Right renal cortex interstitium (tissue), 3 donors: ENCODE measurements at regions not wholly inside any gene's neighbourhood (a gene's known extent, or its start where the extent isn't known, plus 50 kb on each side); places are given as distances from the start of the nearest gene placed in this dataset.

Source experiments
- DNase-seq, 3 donors: peaks; one replicate each; pipeline ENCODE4 v3.0.0-alpha.2; 2013; ENCODE audit warnings: low read depth in 3 of 3, low spot score in 2 of 3

DNA sequence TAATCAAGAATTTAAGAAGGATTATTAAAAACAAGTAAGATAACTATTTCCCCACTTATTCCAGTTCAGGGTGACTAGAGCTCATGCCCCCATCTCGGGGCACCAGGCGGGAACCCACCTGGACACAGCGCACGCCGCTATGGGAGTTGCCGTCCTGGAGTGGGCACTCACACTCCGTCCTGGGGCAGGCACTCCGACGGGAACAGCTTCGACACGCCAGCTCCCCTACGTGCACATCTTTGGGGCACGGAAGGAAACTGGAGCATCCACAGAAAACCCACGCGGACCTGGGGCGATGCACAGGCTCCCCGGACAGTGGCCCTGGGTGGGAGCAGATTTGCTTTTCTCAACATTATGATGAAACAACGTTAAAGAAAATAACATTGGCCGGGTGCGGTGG lies 52.0 kb upstream of the GATA5 start:
- no peak for DNase-seq

- no peak for DNase-seq
These were observed 53.4 kb upstream of the GATA5 start for GRCh38 chr20:62528983-62529891.

DNA sequence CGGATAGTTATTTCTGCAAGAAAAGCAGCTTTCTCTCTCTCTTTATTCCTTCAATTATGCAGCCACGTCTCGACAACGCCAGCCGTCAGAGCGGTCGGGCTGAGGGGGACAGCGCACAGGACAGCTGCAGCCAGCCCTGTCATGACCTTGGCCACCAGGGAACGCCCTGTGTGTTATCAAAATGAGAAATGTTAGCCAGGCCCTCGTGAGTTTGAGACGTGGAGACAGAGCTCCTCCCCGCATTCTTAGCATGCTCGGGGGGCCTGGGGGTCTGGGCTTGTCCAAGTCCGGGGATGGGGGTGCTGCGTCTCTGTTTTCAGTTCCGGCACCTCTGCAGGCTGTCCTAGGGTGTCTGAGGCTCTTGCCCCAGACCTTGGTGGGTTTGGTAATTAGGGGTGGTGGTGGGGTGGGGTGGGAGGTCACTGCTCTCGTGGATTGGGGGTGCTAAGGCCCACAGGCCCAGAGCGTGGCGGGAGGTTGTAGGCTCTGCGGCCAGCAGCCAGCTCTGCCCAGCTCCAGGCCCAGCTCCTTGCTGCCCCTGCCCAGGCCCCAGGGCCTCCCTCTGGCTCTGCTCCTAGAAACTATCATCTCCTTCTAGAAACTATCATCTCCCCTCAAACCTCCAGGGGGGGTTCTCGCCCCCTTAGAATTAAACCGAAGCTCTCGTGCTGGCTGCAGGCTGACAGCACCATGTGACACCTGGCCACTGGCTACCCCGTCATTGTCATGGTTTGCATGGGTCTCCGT lies 54.3 kb upstream of the GATA5 start:
- no peak for DNase-seq

GRCh38 chr20:62530643-62531032 lies 54.8 kb upstream of the GATA5 start:
- DNase-seq: no peak

GRCh38 chr20:62531046-62531838 lies 55.4 kb upstream of the GATA5 start:
- no peak for DNase-seq

DNA sequence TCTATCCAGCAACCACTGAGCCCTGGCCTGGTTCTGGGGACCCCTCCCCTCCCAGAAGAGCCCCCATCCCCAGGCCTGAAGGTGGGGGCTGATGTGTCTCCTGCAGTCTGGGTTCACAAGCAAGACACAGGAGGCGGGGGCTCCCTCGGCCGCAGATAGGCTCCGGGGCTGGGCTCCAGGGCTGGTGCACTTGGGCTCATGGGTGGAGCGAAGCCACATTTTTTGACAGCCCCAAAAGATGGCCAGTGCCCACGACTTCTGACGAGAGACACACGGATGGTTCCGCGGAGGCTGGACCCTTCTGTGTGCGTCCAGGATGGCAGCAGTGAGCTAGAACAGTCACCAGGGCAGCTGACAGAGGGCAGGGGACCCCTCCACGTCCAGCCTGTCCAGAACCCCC lies 57.1 kb upstream of the GATA5 start:
- DNase-seq: no peak

DNA sequence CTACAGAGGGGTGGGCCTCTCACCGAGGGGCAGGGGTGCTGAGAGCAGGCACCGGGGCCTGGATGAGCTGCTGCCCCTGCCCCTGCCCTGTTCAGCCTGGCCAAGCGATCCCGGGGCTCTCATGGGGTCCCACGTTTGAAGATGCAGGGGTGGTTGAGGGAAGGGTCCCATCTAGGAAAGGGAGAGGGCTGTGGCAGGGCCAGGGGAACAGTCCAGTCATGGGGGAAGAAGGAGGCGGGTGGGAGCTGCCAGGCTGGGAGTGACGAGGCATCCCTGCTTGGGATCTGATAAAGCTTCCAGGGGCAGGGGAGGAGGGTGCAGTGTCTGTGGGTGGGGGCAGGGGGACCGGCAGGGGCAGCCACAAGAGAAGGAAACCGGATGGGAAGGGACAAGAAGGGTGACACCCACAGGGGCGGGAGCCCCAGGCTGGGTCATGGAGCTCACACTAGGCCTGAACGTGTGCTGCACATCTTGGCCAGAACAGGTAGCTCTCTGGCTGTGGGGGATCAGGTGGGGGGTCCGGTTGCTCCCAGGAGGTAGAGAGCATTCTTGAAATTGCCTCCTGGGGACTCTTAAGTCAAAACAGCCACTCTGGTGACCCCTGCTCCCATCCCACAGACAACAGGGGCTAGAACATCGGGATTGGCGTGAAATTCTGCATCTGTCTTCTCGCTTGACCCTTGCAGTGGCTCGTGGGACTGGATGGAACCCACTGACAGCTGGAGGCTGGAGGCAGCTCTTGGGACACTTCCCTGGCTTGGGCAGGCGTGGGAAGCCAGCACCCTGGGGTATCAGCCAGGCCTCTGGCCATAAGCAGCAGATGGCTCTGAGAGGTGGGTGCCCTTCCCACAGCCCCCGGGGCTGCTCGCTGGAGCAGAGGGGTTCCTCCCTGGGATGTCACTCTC lies 58.0 kb upstream of the GATA5 start:
- no peak for DNase-seq

- DNase-seq: no peak
These were observed 58.9 kb upstream of the GATA5 start for GRCh38 chr20:62534526-62535221.

DNA sequence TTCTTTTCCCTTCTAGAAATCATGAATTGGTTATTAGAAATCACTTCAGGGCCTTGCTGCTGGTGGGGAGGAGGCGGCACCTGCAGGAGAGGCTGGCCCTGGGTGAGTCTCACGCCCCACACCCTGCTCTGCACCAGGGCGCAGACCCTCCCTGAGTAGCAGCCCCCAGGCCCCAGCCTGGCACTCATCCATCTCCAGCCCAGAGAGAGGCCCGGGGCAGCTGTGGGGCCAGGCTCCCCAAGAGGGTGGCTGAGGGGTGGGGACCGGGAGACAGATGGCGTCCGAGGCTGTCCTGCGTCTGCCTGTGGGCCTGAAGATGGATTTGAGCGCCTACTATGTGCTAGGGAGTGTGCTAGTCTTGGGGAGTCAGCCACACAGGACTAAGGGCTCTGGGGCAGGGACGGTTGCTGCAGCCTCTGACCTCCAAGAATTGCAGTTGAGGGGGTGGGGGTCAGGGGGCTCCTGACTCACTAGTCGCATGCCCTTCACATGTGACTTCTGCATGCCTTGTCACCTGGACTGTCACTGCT lies 59.6 kb upstream of the GATA5 start:
- DNase-seq: no peak

GRCh38 chr20:62535964-62536363 lies 60.2 kb upstream of the GATA5 start:
- DNase-seq: no peak

GRCh38 chr20:62536871-62537401 lies 61.1 kb upstream of the GATA5 start:
- no peak for DNase-seq

- no peak for DNase-seq
These were observed 62.0 kb upstream of the GATA5 start for GRCh38 chr20:62537649-62538292.

GRCh38 chr20:62539198-62540045 lies 63.6 kb upstream of the GATA5 start:
- peak in 1 of 3 donors; percentile 29 for DNase-seq

DNA sequence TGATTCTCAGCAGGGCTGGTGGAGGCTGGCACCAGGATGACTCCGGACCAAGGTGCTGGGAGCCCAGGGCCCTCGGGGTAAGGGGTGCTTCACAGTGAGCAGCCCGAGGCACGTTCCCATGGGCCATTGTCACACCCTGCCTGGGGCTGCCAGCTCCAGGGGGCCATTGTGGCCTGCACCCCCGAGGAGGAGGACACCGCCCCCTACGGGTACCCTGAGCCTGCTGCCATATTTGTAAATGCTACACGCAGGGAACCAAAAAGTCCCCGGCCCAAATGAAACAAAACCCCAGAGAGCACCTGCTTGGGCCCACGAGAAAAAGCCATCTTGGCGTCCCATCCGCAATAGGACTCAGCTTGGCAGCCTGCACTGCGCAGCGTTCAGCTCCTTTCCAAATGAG lies 64.7 kb upstream of the GATA5 start:
- DNase-seq: no peak

DNA sequence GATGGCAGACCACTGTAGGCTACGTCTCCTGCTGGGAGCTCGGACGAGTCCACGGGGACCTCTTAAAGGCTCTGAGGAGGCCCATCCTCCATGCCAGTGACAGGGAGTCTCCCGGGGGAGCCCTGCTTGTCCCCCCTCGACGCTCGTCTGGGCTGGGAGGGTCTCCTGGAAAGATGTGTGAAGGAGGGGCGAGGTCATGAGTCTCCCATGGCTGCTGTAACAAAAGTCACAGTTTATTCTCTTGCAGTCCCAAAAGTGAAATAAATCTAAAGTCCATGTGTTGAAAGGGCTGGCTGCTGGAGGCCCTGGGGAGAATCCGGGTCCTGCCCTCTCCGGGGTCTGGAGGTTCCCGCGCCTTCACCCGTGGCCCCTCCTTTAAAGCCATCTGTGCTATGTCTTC lies 67.1 kb upstream of the GATA5 start:
- no peak for DNase-seq

DNA sequence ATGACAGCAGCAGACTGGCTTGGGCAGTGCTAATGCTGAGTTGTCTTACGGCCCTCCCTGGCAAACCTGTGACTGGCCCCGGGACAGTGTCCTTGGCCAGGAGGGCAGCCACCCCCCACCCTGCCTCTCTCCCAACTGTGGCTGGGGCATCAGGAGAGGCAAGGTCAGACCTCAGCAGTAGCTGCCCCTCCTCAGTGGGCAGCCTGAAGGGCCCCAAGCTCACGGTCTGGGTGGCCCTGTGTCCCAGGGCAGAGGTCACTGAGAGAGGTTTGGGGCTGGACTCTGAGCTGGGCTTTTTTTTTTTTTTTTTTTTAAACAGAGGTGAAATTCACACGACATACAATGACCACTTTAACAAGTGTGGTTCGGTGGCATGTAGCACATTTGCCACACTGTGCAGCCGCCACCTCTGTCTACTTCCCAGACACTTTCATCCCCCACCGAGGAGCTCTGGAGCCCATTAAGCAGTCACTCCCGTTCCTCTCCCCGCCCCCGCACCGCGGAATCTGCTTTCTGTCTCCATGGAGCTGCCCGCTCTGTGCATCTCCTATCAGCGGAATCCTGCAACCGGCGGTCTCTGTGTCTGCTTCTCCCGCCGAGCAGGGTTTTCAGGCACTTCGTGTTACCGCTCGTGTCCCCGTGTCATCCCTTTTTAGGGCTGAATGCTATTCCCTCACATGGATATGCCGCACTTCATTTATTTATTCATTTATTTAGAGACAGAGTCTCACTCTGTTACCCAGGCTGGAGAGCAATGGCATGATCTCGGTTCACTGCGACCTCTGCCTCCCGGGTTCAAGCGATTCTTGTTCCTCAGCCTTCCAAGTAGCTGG lies 67.9 kb upstream of the GATA5 start:
- DNase-seq: no peak
